IPS-NIHi7 (cell line): ENCODE measurements at regions not wholly inside any gene's neighbourhood (a gene's known extent, or its start where the extent isn't known, plus 50 kb on each side); places are given as distances from the start of the nearest gene placed in this dataset.
"Not testable (repeated sequence)": the region's sequence is repeated elsewhere in the genome, so short reads cannot be mapped to it uniquely, and the experiment has no call there.

Experiments used
- DNase-seq: peaks from one replicate; pipeline ENCODE4 v3.0.0; 2012; ENCODE audit warnings: mixed read lengths; ENCODE audit errors: extremely low spot score

GRCh38 chr6:167709196-167709595 is 117.5 kb upstream of the AFDN start:
- no peak for DNase-seq

- DNase-seq: not testable (repeated sequence)
Observed at GRCh38 chr6:167709776-167710336, 116.9 kb upstream of the AFDN start.

- no peak for DNase-seq
Observed at GRCh38 chr6:167710363-167710920, 116.3 kb upstream of the AFDN start.

DNA sequence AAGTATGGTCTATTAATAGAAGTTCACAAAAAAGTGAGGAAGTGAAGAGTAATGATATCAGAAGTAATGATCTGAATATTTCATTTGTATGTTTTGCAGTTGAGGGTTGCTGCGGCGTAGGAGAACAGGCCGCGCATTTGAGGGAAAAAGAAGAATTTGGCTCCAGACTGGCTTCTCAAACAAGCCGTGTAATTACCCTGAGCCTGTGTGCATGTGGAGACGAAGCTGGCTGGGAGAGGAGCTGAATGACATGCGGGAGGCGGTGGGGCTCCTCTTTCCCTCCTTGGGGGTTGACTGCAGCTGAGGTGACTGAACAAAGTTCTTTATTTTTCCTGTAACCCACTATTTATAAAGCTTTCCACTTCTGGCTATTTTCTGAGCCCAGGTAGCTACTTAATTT is 115.5 kb upstream of the AFDN start:
- DNase-seq: no peak

DNA sequence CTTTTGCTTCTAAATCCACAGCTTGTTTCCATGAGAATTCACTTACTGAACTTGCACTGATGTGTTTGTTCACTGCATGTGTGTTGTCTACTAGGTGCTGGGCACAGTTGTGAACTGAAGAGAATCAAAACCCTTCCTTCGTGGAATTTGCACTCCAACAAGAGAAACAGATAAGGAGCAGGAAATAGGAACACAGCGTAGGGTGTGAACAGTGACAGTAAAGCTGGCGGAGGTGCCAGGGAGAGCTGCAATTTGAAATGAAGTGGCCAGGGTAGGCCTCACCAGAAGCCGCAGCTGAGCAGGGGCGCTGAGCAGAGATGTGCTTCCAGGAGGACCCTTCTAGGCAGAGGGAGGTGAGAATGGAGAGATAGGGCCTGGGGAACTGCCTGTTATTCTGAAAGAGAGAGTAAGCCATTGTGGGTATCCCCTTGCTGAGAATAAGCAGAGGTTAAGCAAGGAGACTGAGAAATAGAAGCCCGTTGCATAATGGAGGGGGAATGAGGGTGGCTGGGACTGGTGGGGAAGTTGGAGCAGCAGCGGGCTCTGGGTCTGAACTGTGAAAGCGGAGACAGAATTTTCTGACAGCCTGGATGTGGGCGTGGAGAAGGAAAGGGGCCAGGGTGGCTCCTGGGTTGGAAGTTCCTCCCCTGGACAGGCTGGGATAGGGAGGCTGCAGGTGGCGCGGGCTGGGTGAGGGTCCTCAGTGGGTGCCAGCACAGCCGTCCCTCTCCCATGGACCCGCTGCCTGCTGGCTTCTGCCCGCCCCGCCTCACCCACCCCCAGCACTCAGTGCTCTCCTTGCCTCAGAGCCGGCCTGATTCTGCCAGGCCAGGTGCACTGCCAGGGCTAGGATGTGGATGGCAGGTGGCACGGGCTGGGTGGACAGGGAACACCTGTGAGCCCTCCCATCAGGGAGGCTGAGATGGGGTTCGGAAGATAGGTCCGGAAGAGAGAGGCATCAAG is 114.7 kb upstream of the AFDN start:
- no peak for DNase-seq

GRCh38 chr6:167712731-167713475 is 113.8 kb upstream of the AFDN start:
- no peak for DNase-seq

DNA sequence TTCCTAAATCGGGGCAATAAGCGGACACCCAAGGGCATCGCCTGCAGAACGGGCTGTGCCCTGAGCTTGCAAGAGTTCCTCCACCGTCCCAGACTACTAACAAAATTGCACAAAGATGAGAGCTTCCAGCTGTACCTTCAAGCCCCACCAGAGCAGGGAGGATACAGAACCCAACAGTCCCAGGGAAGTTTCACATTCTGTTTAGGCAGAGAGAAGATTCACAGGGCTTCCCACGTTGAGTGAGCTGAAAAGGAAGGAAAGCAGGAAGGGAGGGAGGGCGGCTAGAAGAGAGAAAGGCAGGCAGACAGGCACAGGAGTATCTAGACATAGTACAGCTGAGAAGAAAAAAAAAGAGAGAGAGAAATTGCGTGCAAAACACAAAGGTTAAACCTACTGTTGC is 112.6 kb upstream of the AFDN start:
- no peak for DNase-seq

- DNase-seq: no peak
Observed at GRCh38 chr6:167717455-167717854, 109.3 kb upstream of the AFDN start.

DNA sequence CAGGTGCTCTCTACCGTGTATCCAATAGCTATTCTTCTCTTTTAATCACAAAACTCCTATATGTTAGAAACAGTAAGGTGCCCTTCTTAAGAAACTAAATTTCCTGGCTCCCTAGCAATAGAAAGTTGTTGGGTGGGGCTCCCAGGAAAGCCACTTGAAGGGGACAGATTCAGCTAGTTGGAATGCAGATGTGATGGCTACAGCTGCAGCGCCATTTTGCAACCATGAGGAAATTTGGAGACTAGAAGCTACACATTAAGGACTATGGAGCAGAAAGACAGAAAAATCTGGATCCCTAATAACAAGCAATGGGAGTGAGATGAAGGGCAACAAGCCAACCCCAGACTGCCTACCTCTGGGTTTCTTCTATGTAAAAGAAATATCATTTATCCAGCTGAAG is 108.8 kb upstream of the AFDN start:
- no peak for DNase-seq

DNA sequence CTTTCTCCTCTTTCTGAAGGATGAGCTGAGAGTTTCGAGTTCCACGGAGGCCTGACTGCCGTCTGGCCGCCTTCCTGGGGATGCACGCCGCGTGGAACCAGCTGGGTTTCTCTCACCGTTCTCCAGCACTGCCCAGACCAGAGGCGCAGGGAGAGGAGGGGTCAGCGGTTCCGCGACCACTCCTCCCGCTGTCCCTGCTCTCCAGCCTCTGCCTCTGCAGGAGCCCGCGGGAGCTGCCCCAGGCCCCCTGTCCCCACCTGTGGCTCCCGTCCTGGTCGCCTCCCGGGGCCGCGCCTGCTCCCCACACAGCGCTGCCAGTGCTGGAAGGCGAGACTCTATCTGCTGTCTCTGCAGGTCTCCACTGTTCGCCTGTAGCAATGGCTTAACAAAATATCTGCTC is 106.8 kb upstream of the AFDN start:
- no peak for DNase-seq

- DNase-seq: no peak
Observed at GRCh38 chr6:167720456-167721285, 106.0 kb upstream of the AFDN start.

- no peak for DNase-seq
Observed at GRCh38 chr6:167721291-167721690, 105.4 kb upstream of the AFDN start.

DNA sequence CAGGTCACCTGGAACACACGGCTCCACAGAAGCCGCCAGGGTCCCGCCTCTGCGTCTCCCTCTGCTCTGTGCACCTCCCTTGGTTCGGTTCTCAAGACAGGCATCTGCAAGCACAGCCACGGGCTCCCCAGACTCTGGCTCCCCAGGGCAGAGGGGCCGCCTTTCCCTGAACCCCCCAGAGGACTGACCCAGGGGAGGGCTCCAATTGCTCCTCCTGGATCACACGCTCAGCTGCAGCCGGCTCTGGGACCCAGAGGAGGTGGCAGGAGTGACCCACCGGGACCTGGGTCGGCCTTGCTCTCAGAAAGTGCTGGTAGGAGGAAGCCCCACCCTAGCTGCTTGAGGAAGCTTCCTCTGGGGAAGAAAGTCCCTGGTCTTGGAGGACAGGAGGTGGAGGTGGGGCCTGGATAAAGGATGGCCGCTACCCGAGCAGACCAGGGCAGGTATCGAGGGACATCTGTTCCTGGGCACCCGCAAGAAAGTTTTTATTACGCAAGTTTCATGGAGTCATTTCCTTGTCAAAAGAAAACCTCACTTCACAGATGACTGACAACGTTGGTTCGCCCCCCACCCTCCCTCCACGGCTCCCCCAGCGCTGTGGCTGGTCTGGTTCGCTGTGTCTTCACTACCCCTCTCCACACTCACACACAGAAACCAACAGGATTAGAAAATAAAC is 103.9 kb upstream of the AFDN start:
- DNase-seq: no peak

GRCh38 chr6:167726043-167726621 is 100.6 kb upstream of the AFDN start:
- DNase-seq: no peak

DNA sequence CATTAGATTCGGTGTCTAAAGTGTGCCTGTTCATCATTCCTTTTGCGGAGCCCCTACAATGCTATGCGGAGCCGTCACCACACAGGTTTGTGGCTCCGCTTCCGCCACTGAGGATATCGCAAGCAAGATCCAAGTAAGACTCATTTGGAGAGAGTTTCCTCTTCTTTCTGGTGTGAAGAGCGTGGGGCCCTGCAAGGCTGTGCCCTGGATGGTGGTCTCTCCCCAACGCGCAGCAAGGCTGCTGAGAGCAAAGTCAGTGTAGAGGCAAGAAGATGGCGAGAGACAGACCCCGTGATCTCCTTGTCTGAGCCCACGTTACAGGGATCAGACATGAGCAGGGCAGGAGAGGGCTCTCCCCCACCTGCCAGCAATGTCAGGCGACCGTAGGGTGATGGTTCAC is 96.3 kb upstream of the AFDN start:
- no peak for DNase-seq

DNA sequence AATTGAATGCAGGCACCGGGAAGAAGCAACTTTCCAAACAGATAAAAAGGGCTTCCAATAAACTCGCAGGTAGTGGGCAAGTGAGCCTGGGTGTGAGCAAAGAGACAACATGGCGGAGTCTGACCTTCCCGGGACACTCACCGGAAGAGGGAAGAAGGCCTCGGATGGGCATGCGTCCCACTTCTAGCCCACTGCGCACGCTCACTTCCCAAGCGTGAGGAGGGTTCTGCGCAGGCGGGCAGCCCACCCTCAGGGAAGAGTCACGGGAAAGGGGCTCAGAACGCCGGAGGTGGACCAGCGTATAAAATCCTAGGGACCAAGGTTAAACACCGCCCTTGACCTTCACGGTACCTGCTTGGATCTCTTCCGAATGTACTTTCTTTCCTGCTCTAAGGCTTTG is 95.5 kb upstream of the AFDN start:
- no peak for DNase-seq

DNA sequence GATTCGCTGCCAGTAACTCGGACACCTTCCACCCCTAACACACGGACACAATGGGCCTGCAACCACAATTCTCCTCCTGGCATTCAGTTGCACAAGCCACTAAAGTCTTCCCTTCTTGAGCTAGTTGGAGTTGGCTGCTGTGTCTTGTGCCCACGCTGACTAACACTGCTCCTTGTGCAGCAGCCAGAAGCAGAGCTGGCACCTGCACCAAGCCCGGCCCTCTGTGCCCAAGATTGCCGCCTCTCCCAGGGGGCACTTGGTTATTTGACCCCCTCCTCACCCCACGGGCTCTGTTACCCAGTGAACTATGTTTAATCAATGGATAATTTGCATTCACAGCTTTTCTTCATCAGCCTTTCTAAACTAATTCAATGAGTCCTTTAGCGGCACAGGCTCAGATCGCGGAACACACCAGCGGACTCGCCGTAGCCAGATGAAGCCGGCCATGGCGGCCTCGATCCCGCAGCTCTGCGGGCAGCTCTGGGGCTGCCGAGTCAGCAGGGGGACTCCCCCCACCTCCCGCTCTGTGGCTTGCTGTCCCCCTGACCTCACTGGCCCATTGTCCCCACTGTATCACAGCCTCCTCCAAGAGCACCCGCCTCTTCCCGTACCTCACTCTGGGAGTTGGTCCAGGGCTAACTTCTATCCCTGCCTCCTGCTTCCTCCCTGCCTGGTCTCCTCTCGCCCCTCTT is 94.8 kb upstream of the AFDN start:
- no peak for DNase-seq

GRCh38 chr6:167733740-167734661 is 92.7 kb upstream of the AFDN start:
- no peak for DNase-seq

DNA sequence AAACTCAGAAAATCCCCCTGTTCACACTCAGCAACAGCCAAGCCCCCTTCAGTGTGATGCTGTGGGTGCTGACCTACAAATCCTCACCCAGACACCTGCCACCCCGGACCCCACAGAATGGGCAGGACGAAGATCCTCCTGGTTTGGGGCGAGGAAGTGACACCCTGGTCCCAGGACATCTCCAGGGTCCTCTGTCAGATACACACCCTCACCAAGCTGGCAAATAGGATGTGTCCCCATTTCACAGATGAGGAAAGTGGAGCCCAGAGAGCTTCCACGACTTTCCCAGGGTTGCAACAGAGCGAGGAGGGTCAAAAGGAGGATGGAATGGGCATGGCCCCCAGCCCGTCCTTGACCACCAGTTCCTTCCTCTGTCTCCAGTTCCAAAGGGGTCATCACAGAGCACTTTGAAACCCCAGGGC is 92.0 kb upstream of the AFDN start:
- no peak for DNase-seq
